H9 (cell line): ENCODE measurements at regions not wholly inside any gene's neighbourhood (a gene's known extent, or its start where the extent isn't known, plus 50 kb on each side); places are given as distances from the start of the nearest gene placed in this dataset.

Experiments used
- DNase-seq: peaks from one replicate; pipeline ENCODE4 v3.0.0-alpha.2; 2017
- H2AFZ ChIP-seq: one replicate; pipeline ENCODE4 v1.6.1; 2013; ENCODE audit warnings: mild to moderate bottlenecking, low read length, control low read depth, moderate library complexity
- H2AK5ac ChIP-seq: 2 replicates; pipeline ENCODE4 v1.6.1; 2013; ENCODE audit warnings: low read length, control low read depth, mixed read lengths; ENCODE audit not compliant: insufficient read length
- H2BK120ac ChIP-seq: one replicate; pipeline ENCODE4 v1.6.1; 2013; ENCODE audit warnings: low read depth, mild to moderate bottlenecking, low read length, control low read depth, inconsistent platforms; ENCODE audit not compliant: poor library complexity, severe bottlenecking
- H2BK12ac ChIP-seq: 2 replicates; pipeline ENCODE4 v1.6.1; 2013; ENCODE audit warnings: low read length, control low read depth, mixed read lengths, low read depth; ENCODE audit not compliant: insufficient read length
- H2BK15ac ChIP-seq: 2 replicates; pipeline ENCODE4 v1.6.1; 2013; ENCODE audit warnings: low read depth, low read length, control low read depth
- H2BK20ac ChIP-seq: one replicate; pipeline ENCODE4 v1.6.1; 2013; ENCODE audit warnings: low read depth, mild to moderate bottlenecking, low read length, control low read depth, inconsistent platforms; ENCODE audit not compliant: poor library complexity, severe bottlenecking
- H2BK5ac ChIP-seq: 2 replicates; pipeline ENCODE4 v1.6.1; 2013; ENCODE audit warnings: low read length, control low read depth, mixed read lengths; ENCODE audit not compliant: insufficient read length
- H3K14ac ChIP-seq: 2 replicates; pipeline ENCODE4 v1.6.1; 2013; ENCODE audit warnings: low read length, control low read depth; ENCODE audit not compliant: insufficient read depth
- H3K18ac ChIP-seq: 2 replicates; pipeline ENCODE4 v1.6.1; 2013; ENCODE audit warnings: low read depth, mild to moderate bottlenecking, mixed read lengths, low read length, control low read depth; ENCODE audit not compliant: insufficient read length
- H3K23ac ChIP-seq: 2 replicates; pipeline ENCODE4 v1.6.1; 2013; ENCODE audit warnings: low read length, control low read depth, mixed read lengths, low read depth; ENCODE audit not compliant: insufficient read length
- H3K23me2 ChIP-seq: 2 replicates; pipeline ENCODE4 v1.6.1; 2013; ENCODE audit warnings: low read depth, mild to moderate bottlenecking, mixed read lengths, low read length, control low read depth; ENCODE audit not compliant: insufficient read length, poor library complexity, severe bottlenecking
- H3K27ac ChIP-seq: 2 replicates; pipeline ENCODE4 v1.5.1; 2013; ENCODE audit warnings: low read length, control low read depth, mixed read lengths, low read depth; ENCODE audit not compliant: insufficient read length
- H3K27me3 ChIP-seq: 2 replicates; pipeline ENCODE4 v1.6.1; 2013; ENCODE audit warnings: low read length, control low read depth, inconsistent platforms; ENCODE audit not compliant: insufficient read depth
- H3K4ac ChIP-seq: 2 replicates; pipeline ENCODE4 v1.6.1; 2013; ENCODE audit warnings: low read depth, mild to moderate bottlenecking, control low read depth, inconsistent platforms, low read length, moderate library complexity
- H3K4me1 ChIP-seq: 2 replicates; pipeline ENCODE4 v1.6.1; 2013; ENCODE audit warnings: low read length, control low read depth, inconsistent platforms; ENCODE audit not compliant: insufficient read depth
- H3K4me2 ChIP-seq: 2 replicates; pipeline ENCODE4 v1.6.1; 2013; ENCODE audit warnings: low read length, control low read depth, mixed read lengths; ENCODE audit not compliant: insufficient read length, insufficient read depth
- H3K56ac ChIP-seq: 2 replicates; pipeline ENCODE4 v1.6.1; 2013; ENCODE audit warnings: low read depth, mild to moderate bottlenecking, mixed read lengths, low read length, control low read depth; ENCODE audit not compliant: insufficient read length
- H3K79me1 ChIP-seq: 2 replicates; pipeline ENCODE4 v1.6.1; 2013; ENCODE audit warnings: low read depth, mild to moderate bottlenecking, moderate library complexity, low read length, control low read depth, inconsistent platforms; ENCODE audit not compliant: insufficient read depth, poor library complexity, severe bottlenecking
- H3K79me2 ChIP-seq: 2 replicates; pipeline ENCODE4 v1.6.1; 2013; ENCODE audit warnings: low read length, control low read depth, inconsistent platforms; ENCODE audit not compliant: insufficient read depth
- H3K9ac ChIP-seq: 2 replicates; pipeline ENCODE4 v1.6.1; 2013; ENCODE audit warnings: low read length, control low read depth, mixed read lengths; ENCODE audit not compliant: insufficient read length; ENCODE audit errors: extremely low read depth
- H3K9me3 ChIP-seq: one replicate; pipeline ENCODE4 v1.6.1; 2013; ENCODE audit warnings: low read depth, low read length, inconsistent platforms; ENCODE audit not compliant: control insufficient read depth
- H3T11ph ChIP-seq: one replicate; pipeline ENCODE4 v1.6.1; 2013; ENCODE audit warnings: mild to moderate bottlenecking, low read length, control low read depth, inconsistent platforms
- H4K20me1 ChIP-seq: one replicate; pipeline ENCODE4 v1.6.1; 2013; ENCODE audit not compliant: control insufficient read depth, insufficient read length, insufficient read depth
- H4K5ac ChIP-seq: 2 replicates; pipeline ENCODE4 v1.6.1; 2013; ENCODE audit warnings: low read depth, mild to moderate bottlenecking, mixed read lengths, low read length, control low read depth; ENCODE audit not compliant: insufficient read length
- H4K8ac ChIP-seq: replicated peaks from 2 replicates; pipeline ENCODE4 v1.6.1; 2013; ENCODE audit warnings: low read length, control low read depth, mixed read lengths, low read depth; ENCODE audit not compliant: insufficient read length
- H4K91ac ChIP-seq: 2 replicates; pipeline ENCODE4 v1.6.1; 2013; ENCODE audit warnings: low read depth, mild to moderate bottlenecking, moderate library complexity, mixed read lengths, low read length, control low read depth; ENCODE audit not compliant: insufficient read length
- H3K27ac Mint-ChIP-seq, 3 experiments: 2 replicates in 2 of 3; 3 replicates in 1 of 3; pipeline ENCODE4 v1.8.0; 2020 to 2021; ENCODE audit warnings: mixed read lengths in 3 of 3, mild to moderate bottlenecking in 1 of 3, moderate library complexity in 1 of 3
- H3K27me3 Mint-ChIP-seq: 2 replicates; pipeline ENCODE4 v1.8.0; 2021; ENCODE audit warnings: low read depth, mild to moderate bottlenecking, moderate library complexity, mixed read lengths
- H3K36me3 Mint-ChIP-seq, 3 experiments: 2 replicates in 2 of 3; 3 replicates in 1 of 3; pipeline ENCODE4 v1.8.0; 2020 to 2021; ENCODE audit warnings: low read depth in 3 of 3, mixed read lengths in 3 of 3; ENCODE audit not compliant: insufficient read depth in 1 of 3
- H3K4me1 Mint-ChIP-seq, 2 experiments: 2 replicates each; pipeline ENCODE4 v1.8.0; 2020; ENCODE audit warnings: mixed read lengths in 2 of 2
- H3K4me3 Mint-ChIP-seq, 2 experiments: 2 replicates in 1 of 2; 3 replicates in 1 of 2; pipeline ENCODE4 v1.8.0; 2020 to 2021; ENCODE audit warnings: mild to moderate bottlenecking in 2 of 2, mixed read lengths in 2 of 2, moderate library complexity in 1 of 2
- H3K9me3 Mint-ChIP-seq, 2 experiments: 2 replicates in 1 of 2; 3 replicates in 1 of 2; pipeline ENCODE4 v1.8.0; 2020; ENCODE audit warnings: mild to moderate bottlenecking in 2 of 2, mixed read lengths in 2 of 2, moderate library complexity in 1 of 2
- WGBS: extraction: QIAGEN DNeasy Blood & Tissue Kit; methylation state at CpG from one replicate; pipeline ENCODE4 v1.1.7; 2013; ENCODE audit warnings: missing lambda C conversion rate, low lambda C conversion rate, mixed read lengths; ENCODE audit not compliant: insufficient read length; ENCODE audit errors: extremely low coverage; 5-methylcytosine and 5-hydroxymethylcytosine counted together
- TF ChIP-seq, protein P1 (sequence below): fragments of 200-600 bp; sonication (generic); conservative IDR thresholded peaks from 3 replicates; pipeline ENCODE4 v1.8.0; 2021; ENCODE audit warnings: antibody characterized with exemption, mild to moderate bottlenecking

DNA sequence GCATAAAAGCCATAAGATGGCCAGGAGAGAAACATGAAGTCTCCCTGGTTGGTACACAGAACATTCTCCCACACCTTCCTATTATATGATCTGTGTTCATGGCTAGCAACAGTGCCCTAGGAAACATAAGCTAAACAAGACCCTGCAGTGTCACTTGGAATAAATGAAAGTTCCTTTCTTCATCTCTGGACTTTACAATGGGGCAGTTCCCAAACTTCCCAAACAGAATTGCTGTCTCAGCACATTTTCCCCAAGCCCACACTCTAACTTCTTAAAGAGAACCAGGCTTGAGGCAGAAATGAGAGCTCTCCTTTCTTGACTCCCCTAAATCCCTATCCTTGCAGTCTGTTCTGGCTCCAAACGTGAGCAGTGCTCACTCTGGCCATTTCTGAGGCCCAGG is 173.2 kb upstream of the CREB1 start:
- H3K4me3 Mint-ChIP-seq, result no peak overlapping the region
- no peaks in the 10 kb centered on the region for H3K9me3 ChIP-seq
- no peak overlapping the region for H3K23ac ChIP-seq
- no peak overlapping the region for H3K4me2 ChIP-seq
- DNase-seq, result no peak
- H3K79me1 ChIP-seq, result no peaks in the 10 kb centered on the region
- no peak overlapping the region for H2BK20ac ChIP-seq
- H3K4me1 Mint-ChIP-seq, result peaks cover 11 to 15% of the 10 kb centered on the region in 2 experiments
- H3K4ac ChIP-seq, result no peak overlapping the region
- TF ChIP-seq, protein P1, sequence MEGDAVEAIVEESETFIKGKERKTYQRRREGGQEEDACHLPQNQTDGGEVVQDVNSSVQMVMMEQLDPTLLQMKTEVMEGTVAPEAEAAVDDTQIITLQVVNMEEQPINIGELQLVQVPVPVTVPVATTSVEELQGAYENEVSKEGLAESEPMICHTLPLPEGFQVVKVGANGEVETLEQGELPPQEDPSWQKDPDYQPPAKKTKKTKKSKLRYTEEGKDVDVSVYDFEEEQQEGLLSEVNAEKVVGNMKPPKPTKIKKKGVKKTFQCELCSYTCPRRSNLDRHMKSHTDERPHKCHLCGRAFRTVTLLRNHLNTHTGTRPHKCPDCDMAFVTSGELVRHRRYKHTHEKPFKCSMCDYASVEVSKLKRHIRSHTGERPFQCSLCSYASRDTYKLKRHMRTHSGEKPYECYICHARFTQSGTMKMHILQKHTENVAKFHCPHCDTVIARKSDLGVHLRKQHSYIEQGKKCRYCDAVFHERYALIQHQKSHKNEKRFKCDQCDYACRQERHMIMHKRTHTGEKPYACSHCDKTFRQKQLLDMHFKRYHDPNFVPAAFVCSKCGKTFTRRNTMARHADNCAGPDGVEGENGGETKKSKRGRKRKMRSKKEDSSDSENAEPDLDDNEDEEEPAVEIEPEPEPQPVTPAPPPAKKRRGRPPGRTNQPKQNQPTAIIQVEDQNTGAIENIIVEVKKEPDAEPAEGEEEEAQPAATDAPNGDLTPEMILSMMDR, result no peak
- H3K27ac Mint-ChIP-seq, result no peak overlapping the region
- H3K9me3 Mint-ChIP-seq, result no peaks in the 10 kb centered on the region; a peak in 1 of 5 replicates
- H4K5ac ChIP-seq, result no peak overlapping the region
- H4K8ac ChIP-seq, result no peak overlapping the region
- H2BK5ac ChIP-seq, result no peak overlapping the region
- no peak overlapping the region for H3K27ac ChIP-seq
- H3K79me2 ChIP-seq, result no peaks in the 10 kb centered on the region
- H4K20me1 ChIP-seq, result no peaks in the 10 kb centered on the region
- WGBS, result no CpG with 5 or more reads among the region's 1 CpG
- no peak overlapping the region for H2BK12ac ChIP-seq
- H3K36me3 Mint-ChIP-seq, result no peaks in the 10 kb centered on the region; a peak in 2 of 7 replicates
- no peak overlapping the region for H2AFZ ChIP-seq
- no peaks in the 10 kb centered on the region for H3K23me2 ChIP-seq
- no peak overlapping the region for H3K18ac ChIP-seq
- no peaks in the 10 kb centered on the region for H3K27me3 ChIP-seq
- no peaks in the 10 kb centered on the region for H3K4me1 ChIP-seq
- H3K56ac ChIP-seq, result no peak overlapping the region
- H2BK15ac ChIP-seq, result no peak overlapping the region
- H4K91ac ChIP-seq, result no peak overlapping the region
- no peak overlapping the region for H2AK5ac ChIP-seq
- H2BK120ac ChIP-seq, result no peak overlapping the region
- H3T11ph ChIP-seq, result no peak overlapping the region
- H3K14ac ChIP-seq, result no peak overlapping the region
- H3K9ac ChIP-seq, result no peak overlapping the region
- H3K27me3 Mint-ChIP-seq, result no peaks in the 10 kb centered on the region
